GM21526 (cell line): ENCODE measurements at regions not wholly inside any gene's neighbourhood (a gene's known extent, or its start where the extent isn't known, plus 50 kb on each side); places are given as distances from the start of the nearest gene placed in this dataset.

Experiments
- ATAC-seq: cut with Tn5 transposase; IDR thresholded peaks from one replicate; pipeline ENCODE4 v1.9.1; 2021; ENCODE audit warnings: moderate library complexity; ENCODE audit not compliant: unreplicated experiment, low FRiP score

DNA sequence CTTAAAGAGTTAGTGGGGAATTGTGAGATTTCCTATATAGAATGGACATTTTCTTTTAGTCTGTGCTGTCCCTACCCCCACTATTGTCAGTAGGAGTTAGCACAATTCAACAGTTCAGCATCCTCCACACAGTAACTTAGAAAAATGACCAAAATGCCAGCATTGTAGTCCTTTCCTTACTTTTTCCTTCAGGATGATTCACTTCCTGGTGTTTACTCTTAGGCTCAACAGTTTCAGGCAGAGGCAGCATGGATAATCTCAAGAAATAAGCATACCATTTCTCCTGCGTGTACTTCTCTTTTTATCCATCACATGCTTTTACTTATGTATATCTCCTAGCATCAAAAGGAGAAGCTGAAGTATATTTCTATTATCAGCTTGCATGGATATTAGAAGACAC, 683.4 kb downstream of the SLC16A7 start:
- no peak for ATAC-seq

DNA sequence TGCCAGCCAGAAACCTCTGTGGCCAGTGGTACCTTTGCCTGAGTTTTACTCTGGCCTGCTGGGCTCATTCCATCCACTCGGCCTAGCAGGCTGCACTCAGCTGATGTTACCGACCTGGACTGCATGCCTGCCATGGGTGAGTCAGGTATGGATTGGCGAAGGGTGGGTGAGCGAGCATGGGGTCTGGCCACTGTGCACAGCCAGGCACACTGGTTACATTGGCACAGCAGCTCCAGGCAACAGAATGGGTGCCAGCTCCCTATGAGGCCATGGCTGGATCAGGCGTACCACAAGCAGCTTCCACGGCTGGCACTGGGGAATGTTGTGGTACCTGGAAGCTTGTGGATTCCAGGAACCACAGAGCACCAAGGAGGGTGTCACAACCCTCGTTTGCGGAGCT, 685.7 kb downstream of the SLC16A7 start:
- ATAC-seq: no peak

DNA sequence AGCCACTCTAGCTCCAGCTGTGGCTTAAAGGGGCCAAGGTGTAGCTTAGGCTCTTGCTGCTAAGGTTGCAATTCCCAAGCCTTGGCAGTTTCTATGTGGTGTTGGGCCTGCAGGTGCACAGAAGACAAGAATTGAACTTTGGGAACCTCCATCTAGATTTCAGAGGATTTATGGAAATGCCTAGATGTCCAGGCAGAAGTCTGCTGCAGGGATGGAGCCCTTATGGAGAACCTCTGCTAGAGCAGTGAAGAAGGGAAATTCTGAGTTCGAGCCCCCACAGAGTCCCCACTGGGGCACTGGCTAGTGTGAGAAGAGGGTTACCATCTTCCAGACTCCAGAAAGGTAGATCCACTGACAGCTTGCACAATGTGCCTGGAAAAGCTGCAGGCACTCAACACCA, 694.7 kb downstream of the SLC16A7 start:
- no peak for ATAC-seq

DNA sequence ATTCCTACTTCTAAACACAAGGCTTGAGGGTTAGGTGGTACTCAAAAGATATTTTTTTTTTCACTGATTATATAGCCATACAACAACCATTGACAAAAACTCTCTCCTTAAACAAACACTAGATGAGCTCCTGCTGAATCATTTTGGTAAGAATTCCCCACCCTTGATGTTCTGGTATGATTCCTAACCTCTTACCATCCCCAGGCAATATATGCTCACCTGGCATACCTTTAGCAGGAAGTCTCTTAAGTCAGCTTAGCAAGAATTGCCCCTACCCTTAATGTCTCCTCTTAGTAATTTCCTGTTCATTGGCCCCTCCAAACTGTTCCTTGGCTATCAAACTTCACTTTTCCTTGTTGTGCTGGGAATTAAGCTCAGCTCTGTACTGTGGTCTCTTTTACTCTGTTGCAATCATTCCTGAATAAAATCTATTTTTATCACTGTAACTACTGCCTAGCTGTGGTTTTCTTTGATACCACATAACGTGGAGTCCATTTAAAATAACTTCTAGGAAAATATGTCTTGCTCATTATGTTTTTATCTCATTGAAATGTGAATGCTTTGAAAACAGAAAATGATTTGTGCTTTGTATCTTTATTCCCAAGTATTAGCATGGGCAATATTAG, 712.6 kb downstream of the SLC16A7 start:
- no peak for ATAC-seq

DNA sequence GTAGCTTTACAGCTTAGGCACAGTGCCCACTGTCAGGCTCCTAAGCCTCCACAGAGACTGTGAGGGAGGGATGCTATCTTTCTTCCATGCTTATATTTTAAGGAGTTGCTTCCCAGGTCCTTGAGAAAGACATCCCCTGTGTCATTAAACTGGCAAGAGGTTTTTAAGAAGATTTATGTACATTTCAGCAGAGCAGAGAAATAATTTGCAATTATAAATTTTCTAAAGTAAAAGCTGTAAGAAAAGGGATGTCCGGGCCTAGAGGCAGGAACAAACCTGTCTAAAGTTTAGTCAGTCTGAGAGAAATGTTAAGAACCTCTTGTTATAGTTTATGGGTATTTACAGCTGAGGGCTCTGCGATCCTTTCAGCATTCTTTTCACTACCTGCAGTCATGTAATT, 716.1 kb downstream of the SLC16A7 start:
- no peak for ATAC-seq

DNA sequence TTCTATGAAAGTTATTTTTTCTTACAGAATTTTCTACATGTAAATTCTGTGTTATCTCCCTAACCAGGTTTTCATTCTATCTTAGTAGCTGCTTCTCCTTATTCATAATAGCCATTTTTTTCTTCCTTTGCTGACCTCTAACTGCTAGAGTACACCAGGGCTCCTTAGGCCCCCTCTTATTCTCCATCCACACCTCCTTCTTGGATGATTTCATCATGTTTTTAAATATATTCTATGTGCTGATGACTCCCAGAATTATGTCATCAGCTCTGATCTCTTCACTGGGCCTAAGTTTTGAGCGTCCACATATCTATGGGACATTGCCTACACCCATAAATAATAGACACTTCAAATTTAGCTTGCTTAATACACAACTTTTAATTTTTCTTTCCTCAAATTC, 721.5 kb downstream of the SLC16A7 start:
- no peak for ATAC-seq

DNA sequence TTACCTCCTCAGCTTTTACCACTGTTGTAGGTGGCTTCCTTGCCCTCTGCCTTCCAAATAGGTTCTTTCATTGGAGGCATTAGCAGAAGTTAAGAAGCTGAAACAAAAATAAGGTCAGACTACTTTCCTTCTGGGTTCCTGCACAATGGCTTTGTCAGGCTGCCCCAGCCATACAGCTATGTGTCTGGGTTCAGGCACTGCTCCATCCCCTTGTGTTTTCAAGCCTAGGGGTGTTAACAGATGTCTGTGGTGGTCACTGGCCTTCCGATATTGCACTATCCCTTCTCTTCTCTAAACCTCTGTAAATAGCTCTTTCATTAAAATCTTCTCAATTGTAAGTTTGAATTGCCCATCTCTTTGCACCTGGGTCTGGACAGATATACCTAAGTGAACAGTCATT, 728.9 kb downstream of the SLC16A7 start:
- ATAC-seq: no peak

DNA sequence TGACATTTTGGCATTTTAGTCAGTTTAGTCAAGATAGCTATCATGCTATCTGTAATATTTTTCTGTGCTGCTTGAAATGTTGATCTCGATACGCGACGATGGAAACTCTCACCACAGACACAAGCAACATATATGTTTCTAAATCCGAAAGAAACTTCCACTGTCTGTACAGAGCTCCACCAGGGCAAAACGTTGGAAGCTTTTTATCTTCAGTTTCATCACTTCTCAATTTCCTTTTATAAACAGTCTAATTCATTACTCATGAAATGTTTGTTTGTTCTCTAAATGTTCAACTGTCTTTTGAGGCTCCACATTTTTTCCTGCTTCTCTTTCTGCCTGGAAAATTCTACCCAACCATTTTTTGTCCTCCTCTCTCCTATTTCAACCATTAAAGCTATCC, 737.6 kb downstream of the SLC16A7 start:
- ATAC-seq: no peak

DNA sequence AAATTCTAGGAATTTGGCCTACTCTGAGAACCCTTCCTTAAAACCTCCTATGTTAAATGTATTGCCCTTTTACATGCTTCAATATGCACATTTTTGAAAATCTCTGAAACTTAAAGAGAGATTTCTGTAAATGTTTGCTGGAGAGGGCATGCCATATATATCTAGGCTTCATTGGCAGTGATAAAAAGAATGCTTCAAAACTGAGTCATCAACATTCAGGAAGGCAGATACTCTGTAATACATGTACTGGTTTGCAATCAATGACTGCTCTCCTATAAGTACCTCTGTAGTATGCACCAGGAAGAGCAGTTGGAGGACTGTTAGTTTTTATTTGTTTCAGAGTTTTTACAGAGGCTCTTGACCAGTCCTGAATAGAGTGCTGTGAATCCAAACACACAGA, 739.9 kb downstream of the SLC16A7 start:
- ATAC-seq: no peak

DNA sequence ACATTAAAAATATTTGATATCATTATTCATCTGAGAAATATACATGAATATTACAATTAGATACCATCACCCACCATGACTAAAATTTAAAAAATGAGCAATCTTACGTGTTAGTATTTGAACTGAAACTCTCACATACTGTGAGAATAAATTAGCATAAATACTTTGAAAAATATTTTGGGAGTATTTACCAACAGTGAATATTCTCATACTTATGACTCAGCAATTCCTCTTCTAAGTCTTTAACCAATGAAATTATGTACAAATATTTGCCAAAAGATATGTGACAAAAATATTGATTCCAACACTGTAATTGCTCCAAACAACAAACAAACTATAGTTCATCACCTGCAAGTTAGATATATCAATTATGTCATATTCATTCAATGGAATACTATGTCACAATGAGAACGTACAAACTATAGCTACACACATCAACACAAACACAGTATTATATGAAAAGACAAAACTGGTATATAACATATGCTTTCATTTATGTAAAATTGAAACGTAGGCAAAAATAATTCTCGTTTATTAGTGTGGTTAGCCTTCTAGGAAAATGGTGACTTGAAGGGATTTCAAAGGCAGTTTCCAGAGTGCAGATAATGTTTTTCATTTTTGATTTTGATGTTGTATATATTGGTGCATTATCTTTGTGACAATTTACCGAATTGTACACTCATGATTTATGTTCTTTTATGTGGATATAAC, 742.2 kb downstream of the SLC16A7 start:
- ATAC-seq: no peak

DNA sequence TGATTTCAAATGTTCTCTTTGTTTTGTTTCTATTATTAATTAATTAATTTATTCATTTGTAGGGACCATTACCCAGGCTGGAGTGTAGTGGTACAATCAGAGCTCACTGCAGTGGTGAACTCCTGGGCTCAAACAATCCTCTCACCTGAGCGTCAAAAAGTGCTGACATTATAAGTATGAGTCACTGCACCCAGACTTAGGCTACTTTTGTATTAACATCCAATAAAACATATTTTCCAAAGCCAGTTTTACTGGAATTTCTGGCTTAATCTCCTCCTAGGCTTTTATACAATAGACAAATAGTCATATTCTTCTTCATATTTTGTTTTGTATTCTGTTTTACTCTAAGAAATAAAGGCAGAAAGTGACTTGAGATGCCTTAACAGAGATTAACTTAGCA, 749.6 kb downstream of the SLC16A7 start:
- ATAC-seq: no peak

DNA sequence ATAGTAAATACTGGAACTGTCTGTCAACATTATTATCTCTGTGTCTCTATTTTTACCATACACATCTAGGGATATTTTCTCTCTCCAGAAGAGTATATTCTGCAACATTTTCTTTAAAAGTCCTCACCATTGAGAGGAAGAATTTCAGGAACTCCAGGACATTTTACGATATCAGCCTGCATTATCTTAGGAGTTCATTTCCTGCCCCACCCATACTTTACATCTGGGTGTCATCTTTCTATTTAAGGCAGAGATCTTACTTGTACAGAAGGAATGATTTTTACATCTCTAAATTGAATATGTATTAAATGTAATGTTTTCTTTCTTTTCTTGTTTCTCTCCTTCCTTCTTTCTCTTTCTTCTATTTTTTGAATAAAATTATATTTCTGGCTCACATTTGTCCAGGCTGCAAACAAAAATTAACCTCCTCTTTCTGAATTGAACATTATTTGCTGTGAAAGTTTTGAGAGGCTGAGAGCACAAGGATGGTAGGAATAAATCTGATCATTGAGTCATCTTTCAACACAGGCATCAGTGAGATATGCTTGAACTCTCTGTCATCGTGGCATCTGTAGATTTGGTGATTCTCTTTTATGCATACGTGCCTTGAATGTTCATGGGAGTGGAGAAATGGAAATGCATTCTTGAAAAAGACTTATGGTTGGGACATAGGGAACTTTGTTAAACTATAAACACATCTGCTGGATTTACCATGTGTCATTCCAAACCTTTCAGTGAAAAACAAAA, 753.6 kb downstream of the SLC16A7 start:
- no peak for ATAC-seq

DNA sequence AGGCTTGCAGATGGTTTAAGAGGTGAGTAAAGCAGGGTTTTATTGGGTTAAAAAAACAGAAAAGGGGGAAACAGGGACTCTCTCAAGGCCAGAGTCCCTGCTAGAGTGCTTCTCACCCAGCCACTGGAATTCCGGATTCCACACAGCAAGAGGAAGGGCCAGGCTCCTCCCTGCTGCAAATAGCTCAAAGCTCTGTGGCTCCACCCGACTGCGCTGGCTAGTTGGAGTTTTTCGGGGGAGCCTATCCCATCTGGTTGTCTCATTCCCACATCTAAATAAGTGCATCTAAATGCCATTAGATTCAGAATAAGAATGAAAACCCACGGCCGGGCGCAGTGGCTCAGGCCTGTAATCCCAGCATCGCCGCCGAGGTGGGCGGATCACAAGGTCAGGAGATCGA, 791.5 kb downstream of the SLC16A7 start:
- no peak for ATAC-seq

DNA sequence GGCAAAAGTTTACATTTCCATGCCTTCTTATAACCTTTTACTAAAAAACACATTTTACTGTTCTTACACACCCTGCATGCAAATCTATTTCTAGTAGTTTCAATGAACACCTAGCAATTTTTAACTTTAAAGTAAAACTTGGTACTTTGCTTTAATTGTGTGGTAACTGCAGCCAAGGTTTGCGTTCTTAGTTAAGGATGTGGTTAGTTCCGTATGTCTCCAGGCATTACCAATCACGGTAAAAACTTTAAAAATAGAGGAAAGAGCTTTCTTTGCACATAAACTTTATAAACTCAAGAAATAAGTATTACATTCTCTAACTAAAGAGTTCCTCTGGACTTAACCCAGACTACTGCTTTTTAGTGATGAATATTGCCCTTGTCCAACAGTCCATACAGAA, 795.2 kb downstream of the SLC16A7 start:
- no peak for ATAC-seq

DNA sequence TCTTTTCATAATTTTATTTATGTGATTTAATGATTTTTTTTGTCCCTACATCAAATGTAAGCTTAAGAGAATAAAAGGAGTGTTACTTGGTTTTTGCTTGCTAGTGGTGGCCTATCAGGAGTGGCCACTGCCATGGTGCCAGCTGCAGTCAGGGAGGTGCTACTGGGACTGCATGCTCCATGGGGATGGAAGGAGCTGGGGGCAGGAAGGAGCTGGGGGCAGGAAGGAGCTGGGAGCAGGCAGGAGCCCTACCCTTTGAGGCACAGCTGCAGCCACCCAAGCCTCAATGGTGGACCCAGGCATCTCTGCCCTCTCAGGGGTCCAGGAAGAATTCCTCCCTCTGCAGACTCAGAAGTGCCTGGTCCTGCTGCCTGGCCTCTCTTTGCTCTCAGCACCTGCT, 796.0 kb downstream of the SLC16A7 start:
- no peak for ATAC-seq

DNA sequence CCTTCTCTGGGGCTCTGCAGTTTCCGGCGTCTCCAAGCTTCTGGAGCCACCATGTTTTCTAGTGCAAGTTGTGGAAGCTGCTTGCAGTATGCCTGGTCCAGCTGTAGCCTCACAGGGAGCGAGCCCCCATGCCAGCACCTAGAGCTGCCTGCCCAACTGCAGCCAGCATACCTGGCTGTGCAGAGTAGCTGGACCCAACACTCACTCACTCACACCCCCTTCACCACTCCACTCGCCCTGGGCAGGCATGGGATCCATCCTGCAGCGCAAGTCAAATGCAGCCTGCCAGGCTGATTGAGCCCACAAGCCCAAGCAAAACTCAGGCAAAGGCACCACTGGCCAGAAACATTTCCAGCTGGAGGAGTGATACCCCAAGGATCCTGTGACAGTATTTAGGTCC, 797.3 kb downstream of the SLC16A7 start:
- no peak for ATAC-seq

DNA sequence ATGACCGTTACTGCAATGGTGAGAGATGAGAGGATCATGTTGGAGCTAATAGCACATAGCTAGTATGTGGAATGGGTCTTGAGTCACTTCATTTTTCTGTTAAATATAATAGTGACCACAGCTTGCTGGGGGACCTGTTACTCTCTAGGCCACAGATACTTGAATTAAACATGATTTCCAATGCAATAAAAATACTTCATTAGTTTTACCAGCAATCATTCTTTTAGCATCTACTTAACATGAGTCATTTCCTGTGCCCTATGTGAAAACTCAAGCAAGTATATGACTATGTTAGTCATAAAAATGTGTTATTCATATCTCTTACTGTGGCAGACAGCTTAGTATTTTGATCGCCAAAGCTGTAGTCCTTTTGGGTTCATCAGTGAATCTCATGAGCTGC, 798.8 kb downstream of the SLC16A7 start:
- no peak for ATAC-seq

DNA sequence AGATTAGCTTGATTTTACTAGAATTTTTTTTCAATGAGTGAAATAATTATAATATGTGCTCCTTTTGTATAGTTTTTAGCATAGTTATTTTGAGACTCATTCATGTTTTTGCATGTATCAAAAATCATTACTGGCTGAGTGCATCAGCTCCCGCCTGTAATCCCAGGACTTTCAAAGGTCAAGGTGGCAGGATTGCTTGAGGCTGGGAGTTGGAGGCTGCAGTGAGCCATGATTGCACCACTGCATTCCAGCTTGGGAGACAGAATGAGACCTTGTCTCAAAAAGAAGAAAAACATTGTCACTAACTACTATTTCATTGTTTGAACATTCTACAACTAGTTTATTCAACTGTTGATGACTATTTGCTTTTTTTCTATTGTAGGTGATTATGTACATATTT, 802.7 kb downstream of the SLC16A7 start:
- ATAC-seq: no peak

DNA sequence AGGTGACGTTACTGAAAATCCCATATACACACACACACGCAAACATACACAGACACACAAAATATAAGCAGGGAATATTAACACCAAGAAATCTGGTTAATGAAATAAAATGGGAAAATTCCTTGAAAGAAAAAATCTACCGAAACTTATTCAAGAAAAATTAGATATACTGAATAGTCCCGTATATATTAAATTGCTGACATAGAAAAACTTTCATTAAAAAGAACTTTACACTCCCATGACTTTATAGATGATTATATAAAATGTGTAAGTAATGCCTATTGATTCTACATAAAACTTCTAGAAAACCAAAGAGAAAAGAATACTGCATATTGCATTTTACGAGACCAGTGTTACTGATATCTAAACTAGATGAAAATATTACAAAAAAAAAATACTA, 803.2 kb downstream of the SLC16A7 start:
- no peak for ATAC-seq

DNA sequence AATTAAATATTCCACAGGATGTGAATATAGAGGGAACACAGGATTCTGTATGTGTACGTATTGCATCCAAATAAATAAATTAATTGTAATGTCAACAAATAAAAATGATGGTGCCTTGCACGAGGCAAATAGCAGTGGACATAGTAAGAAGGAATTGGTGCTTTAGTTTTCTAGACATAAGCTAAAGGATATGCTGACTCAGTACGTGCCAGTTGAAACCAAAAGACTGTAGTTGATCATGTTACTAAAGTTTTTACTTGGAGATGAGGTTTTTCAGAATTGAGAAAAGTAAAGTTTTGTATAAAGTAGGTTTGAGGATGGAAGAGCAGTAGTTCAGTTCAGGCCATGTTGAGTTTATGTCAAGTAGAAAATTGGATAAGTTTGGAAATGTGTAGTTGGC, 807.2 kb downstream of the SLC16A7 start:
- ATAC-seq: no peak

DNA sequence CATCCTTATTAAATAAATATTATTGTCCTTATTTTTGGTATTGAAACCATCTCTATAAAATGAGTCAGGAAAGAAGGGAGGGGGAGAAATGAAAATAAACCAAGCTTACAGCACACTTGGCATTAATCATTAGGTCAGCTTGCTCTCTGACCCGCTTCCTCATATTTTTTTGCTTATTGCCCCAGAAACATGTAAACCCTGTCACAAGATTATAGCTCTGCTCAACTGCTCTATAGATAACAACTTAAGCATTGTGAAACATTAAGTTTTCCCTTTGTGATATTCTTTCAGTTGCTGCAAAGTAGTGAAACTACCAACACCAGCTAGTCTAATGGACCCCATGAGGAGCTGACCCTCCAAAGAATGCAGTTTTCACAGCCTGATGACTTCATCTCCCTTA, 819.5 kb downstream of the SLC16A7 start:
- no peak for ATAC-seq

DNA sequence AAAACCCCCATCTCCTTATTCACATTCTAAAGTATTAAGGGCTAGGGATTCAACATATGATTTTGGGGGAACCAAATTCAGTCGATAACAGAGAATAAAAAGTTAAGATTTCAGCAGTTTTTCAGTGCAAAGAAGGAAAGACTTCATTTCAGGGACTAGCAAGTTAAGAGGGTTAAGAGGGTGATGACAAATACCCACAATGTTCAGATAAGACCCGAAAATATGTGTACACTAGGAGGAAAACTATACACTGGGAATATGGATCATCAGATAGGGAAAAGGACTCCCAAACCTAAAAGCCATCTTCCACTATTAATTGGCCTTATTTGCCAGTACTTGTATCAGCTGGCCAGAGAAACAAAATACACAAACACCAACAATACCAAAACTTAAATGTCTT, 824.2 kb downstream of the SLC16A7 start:
- ATAC-seq: no peak
